ENCODE measurements at regions not wholly inside any gene's neighbourhood (a gene's known extent, or its start where the extent isn't known, plus 50 kb on each side); places are given as distances from the start of the nearest gene placed in this dataset.

DNA sequence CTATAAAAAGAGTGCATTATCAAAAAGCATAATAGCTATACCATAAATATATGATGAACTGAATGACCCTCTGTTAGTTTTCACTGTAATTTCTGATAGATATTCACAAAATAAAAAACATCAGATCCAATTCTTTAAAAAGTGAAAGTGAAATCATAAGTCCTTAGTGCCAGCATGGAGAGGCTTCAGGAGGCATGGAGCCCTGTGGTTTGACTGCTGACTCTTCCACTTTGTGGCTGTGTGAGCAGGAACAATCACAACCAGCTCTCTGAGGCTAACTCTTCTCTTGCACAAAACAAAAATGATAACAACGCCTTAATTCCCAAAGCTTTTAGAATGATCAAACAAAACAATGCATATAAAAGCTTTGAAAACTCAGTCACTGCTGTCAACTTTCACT, 1143.9 kb downstream of the PDHA2 start:
- Histone ChIP-seq H3K27ac (ENCODE audit: low read depth, low read length) (no peak overlapping the region), H4K5ac (ENCODE audit: low read length) (no peak overlapping the region), H3K4ac (ENCODE audit: low read depth, low read length) (no peak overlapping the region), H3K27me3 (ENCODE audit: insufficient read depth, low read length, poor library complexity) (no peaks in the 10 kb centered on the region), H3K4me3 (ENCODE audit: low read length) (no peak overlapping the region), H2BK120ac (ENCODE audit: low read depth, low read length) (no peak overlapping the region), H2BK5ac (ENCODE audit: low read length) (no peak overlapping the region), H3K36me3 (ENCODE audit: control insufficient read depth, insufficient read depth, low read length) (no peaks in the 10 kb centered on the region), H3K56ac (ENCODE audit: low read length) (no peak overlapping the region), H3K9ac (ENCODE audit: low read length) (no peak overlapping the region), H3K79me2 (ENCODE audit: control insufficient read depth, insufficient read depth, low read length) (no peaks in the 10 kb centered on the region), H3K23ac (ENCODE audit: low read length) (no peak overlapping the region), H3K18ac (ENCODE audit: low read length) (no peak overlapping the region), H4K8ac (ENCODE audit: low read depth, low read length) (no peak overlapping the region), H3K4me2 (ENCODE audit: low read length) (no peak overlapping the region), H2BK15ac (replicated peaks; ENCODE audit: low read depth) (no peak overlapping the region), H3K79me1 (ENCODE audit: low read length) (no peaks in the 10 kb centered on the region), H2AK5ac (ENCODE audit: low read length) (no peak overlapping the region), H3K4me1 (ENCODE audit: control insufficient read depth, low read depth, low read length) (no peaks in the 10 kb centered on the region)
- WGBS (ENCODE audit: extremely low coverage, insufficient coverage, low lambda C conversion rate), result no CpG with 5 or more reads among the region's 1 CpG
- DNase-seq, result no peak

DNA sequence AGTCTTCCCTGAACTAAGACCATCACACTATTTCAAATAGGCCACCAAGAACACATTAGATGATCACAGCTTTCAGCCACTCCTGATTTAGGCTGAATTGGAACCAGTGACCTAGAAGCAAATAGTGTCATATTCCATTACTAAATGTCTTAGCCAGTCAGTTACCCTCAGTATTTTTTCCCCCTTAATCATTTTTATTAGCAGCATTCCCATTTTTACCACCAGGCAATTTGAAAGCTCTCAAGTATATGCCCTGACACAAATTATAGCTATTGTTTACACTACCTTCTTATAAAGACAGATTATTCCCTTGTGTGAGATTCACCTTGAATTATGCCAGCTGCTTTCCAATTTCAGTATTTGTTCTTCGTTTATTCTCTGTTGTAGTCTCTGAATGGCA, 1146.9 kb downstream of the PDHA2 start:
- Histone ChIP-seq H3K56ac (ENCODE audit: low read length) (no peak overlapping the region), H3K79me1 (ENCODE audit: low read length) (no peaks in the 10 kb centered on the region), H4K5ac (ENCODE audit: low read length) (no peak overlapping the region), H2BK5ac (ENCODE audit: low read length) (no peak overlapping the region), H3K4me3 (ENCODE audit: low read length) (no peak overlapping the region), H3K27me3 (ENCODE audit: insufficient read depth, low read length, poor library complexity) (no peaks in the 10 kb centered on the region), H2BK120ac (ENCODE audit: low read depth, low read length) (no peak overlapping the region), H3K36me3 (ENCODE audit: control insufficient read depth, insufficient read depth, low read length) (no peaks in the 10 kb centered on the region), H4K8ac (ENCODE audit: low read depth, low read length) (no peak overlapping the region), H3K9ac (ENCODE audit: low read length) (no peak overlapping the region), H3K4me2 (ENCODE audit: low read length) (no peak overlapping the region), H3K4me1 (ENCODE audit: control insufficient read depth, low read depth, low read length) (no peaks in the 10 kb centered on the region), H2BK15ac (replicated peaks; ENCODE audit: low read depth) (no peak overlapping the region), H3K18ac (ENCODE audit: low read length) (no peak overlapping the region), H3K23ac (ENCODE audit: low read length) (no peak overlapping the region), H3K27ac (ENCODE audit: low read depth, low read length) (no peak overlapping the region), H3K79me2 (ENCODE audit: control insufficient read depth, insufficient read depth, low read length) (no peaks in the 10 kb centered on the region), H3K4ac (ENCODE audit: low read depth, low read length) (no peak overlapping the region), H2AK5ac (ENCODE audit: low read length) (no peak overlapping the region)
- no peak for DNase-seq
- WGBS (ENCODE audit: extremely low coverage, insufficient coverage, low lambda C conversion rate), result no CpG with 5 or more reads among the region's 1 CpG

DNA sequence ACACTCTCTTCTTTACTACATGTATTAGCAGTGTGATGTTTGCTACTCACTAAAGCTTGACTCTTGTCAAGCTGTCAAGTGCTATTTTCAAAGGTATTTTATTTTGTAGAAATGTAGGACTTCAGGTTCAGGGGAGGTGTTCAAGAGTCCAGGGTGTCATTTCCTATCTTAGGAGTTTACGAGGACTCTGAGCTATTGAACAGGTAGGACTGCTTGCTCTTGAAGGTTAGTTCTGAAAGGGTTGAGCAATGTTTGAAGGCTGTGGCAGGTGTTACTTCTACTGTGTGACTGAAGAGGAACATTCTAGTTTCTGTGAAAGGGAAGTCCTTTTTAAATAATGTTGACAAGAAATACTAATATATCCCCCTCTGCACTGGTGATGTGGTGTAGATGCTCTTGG, 1151.2 kb downstream of the PDHA2 start:
- DNase-seq, result no peak
- no peak overlapping the region for H3K4me2 ChIP-seq (ENCODE audit: low read length)
- H3K4ac ChIP-seq (ENCODE audit: low read depth, low read length), result no peak overlapping the region
- H2BK15ac ChIP-seq (replicated peaks; ENCODE audit: low read depth), result no peak overlapping the region
- no peaks in the 10 kb centered on the region for H3K36me3 ChIP-seq (ENCODE audit: control insufficient read depth, insufficient read depth, low read length)
- H3K18ac ChIP-seq (ENCODE audit: low read length), result no peak overlapping the region
- no peak overlapping the region for H3K4me3 ChIP-seq (ENCODE audit: low read length)
- H2AK5ac ChIP-seq (ENCODE audit: low read length), result no peak overlapping the region
- WGBS (ENCODE audit: extremely low coverage, insufficient coverage, low lambda C conversion rate), result no CpG with 5 or more reads among the region's 1 CpG
- no peaks in the 10 kb centered on the region for H3K79me2 ChIP-seq (ENCODE audit: control insufficient read depth, insufficient read depth, low read length)
- H3K56ac ChIP-seq (ENCODE audit: low read length), result no peak overlapping the region
- H4K8ac ChIP-seq (ENCODE audit: low read depth, low read length), result no peak overlapping the region
- H3K27me3 ChIP-seq (ENCODE audit: insufficient read depth, low read length, poor library complexity), result no peaks in the 10 kb centered on the region
- H3K27ac ChIP-seq (ENCODE audit: low read depth, low read length), result no peak overlapping the region
- H3K4me1 ChIP-seq (ENCODE audit: control insufficient read depth, low read depth, low read length), result no peaks in the 10 kb centered on the region
- no peak overlapping the region for H4K5ac ChIP-seq (ENCODE audit: low read length)
- H2BK5ac ChIP-seq (ENCODE audit: low read length), result no peak overlapping the region
- H2BK120ac ChIP-seq (ENCODE audit: low read depth, low read length), result no peak overlapping the region
- no peaks in the 10 kb centered on the region for H3K79me1 ChIP-seq (ENCODE audit: low read length)
- no peak overlapping the region for H3K23ac ChIP-seq (ENCODE audit: low read length)
- no peak overlapping the region for H3K9ac ChIP-seq (ENCODE audit: low read length)

DNA sequence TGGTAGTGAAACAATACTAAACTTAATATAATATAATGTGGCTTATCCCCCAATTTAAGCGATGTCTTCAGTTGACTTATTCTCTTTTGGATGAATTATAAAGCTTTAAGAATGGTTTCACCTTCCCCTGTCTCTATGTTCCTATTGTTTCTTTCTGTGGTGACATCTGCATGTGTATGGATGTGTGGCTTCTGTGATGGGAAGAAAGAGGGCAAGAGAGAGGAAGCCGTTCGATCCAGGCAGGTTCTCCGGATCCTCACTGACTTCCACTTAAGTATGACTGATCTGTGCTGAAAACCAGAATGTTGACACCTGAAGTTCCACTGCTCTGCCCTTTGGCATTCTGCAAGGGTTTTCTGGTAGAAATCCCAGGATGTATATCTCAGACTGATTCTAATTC, 1150.8 kb downstream of the STPG2 start:
- H3K36me3 ChIP-seq (ENCODE audit: control insufficient read depth, insufficient read depth, low read length), result no peaks in the 10 kb centered on the region
- no peak for DNase-seq
- no peak overlapping the region for H2AK5ac ChIP-seq (ENCODE audit: low read length)
- no peak overlapping the region for H3K18ac ChIP-seq (ENCODE audit: low read length)
- no peak overlapping the region for H2BK15ac ChIP-seq (replicated peaks; ENCODE audit: low read depth)
- no CpG with 5 or more reads among the region's 4 CpGs for WGBS (ENCODE audit: extremely low coverage, insufficient coverage, low lambda C conversion rate)
- H3K23ac ChIP-seq (ENCODE audit: low read length), result no peak overlapping the region
- no peak overlapping the region for H3K4me2 ChIP-seq (ENCODE audit: low read length)
- H3K4me3 ChIP-seq (ENCODE audit: low read length), result no peak overlapping the region
- no peak overlapping the region for H4K5ac ChIP-seq (ENCODE audit: low read length)
- H4K8ac ChIP-seq (ENCODE audit: low read depth, low read length), result no peak overlapping the region
- H3K27me3 ChIP-seq (ENCODE audit: insufficient read depth, low read length, poor library complexity), result no peaks in the 10 kb centered on the region
- no peaks in the 10 kb centered on the region for H3K79me2 ChIP-seq (ENCODE audit: control insufficient read depth, insufficient read depth, low read length)
- no peak overlapping the region for H2BK5ac ChIP-seq (ENCODE audit: low read length)
- H3K27ac ChIP-seq (ENCODE audit: low read depth, low read length), result no peak overlapping the region
- no peaks in the 10 kb centered on the region for H3K79me1 ChIP-seq (ENCODE audit: low read length)
- H3K9ac ChIP-seq (ENCODE audit: low read length), result no peak overlapping the region
- H3K56ac ChIP-seq (ENCODE audit: low read length), result no peak overlapping the region
- no peaks in the 10 kb centered on the region for H3K4me1 ChIP-seq (ENCODE audit: control insufficient read depth, low read depth, low read length)
- H3K4ac ChIP-seq (ENCODE audit: low read depth, low read length), result no peak overlapping the region
- no peak overlapping the region for H2BK120ac ChIP-seq (ENCODE audit: low read depth, low read length)

DNA sequence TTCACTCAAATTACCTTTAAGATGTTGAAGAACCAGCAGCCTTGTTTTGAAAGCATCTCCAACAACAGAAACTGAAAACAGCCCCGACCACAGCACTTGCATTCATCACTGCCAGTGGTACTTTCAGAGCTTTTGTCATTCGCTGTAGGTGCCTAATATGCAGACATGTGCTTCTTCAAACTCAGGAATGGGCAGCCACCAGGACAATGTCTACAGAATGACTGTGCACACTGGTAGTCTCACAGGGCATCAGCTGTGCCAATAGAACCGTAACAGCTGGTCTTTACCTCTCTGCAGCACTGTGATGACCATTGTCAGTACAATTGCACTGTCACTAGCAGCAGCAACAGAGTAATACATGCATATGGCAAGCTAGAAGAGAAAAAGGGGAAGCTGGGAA, 1149.7 kb downstream of the STPG2 start:
- Histone ChIP-seq H3K4me3 (ENCODE audit: low read length) (no peak overlapping the region), H3K27ac (ENCODE audit: low read depth, low read length) (no peak overlapping the region), H3K79me2 (ENCODE audit: control insufficient read depth, insufficient read depth, low read length) (no peaks in the 10 kb centered on the region), H4K8ac (ENCODE audit: low read depth, low read length) (no peak overlapping the region), H4K5ac (ENCODE audit: low read length) (no peak overlapping the region), H3K56ac (ENCODE audit: low read length) (no peak overlapping the region), H3K4ac (ENCODE audit: low read depth, low read length) (no peak overlapping the region), H3K79me1 (ENCODE audit: low read length) (no peaks in the 10 kb centered on the region), H3K36me3 (ENCODE audit: control insufficient read depth, insufficient read depth, low read length) (no peaks in the 10 kb centered on the region), H3K4me1 (ENCODE audit: control insufficient read depth, low read depth, low read length) (no peaks in the 10 kb centered on the region), H2BK120ac (ENCODE audit: low read depth, low read length) (no peak overlapping the region), H3K23ac (ENCODE audit: low read length) (no peak overlapping the region), H2BK5ac (ENCODE audit: low read length) (no peak overlapping the region), H3K27me3 (ENCODE audit: insufficient read depth, low read length, poor library complexity) (no peaks in the 10 kb centered on the region), H3K9ac (ENCODE audit: low read length) (no peak overlapping the region), H3K4me2 (ENCODE audit: low read length) (no peak overlapping the region), H2AK5ac (ENCODE audit: low read length) (no peak overlapping the region), H3K18ac (ENCODE audit: low read length) (no peak overlapping the region), H2BK15ac (replicated peaks; ENCODE audit: low read depth) (no peak overlapping the region)
- DNase-seq, result no peak
- WGBS (ENCODE audit: extremely low coverage, insufficient coverage, low lambda C conversion rate), result no CpG with 5 or more reads among the region's 3 CpGs

DNA sequence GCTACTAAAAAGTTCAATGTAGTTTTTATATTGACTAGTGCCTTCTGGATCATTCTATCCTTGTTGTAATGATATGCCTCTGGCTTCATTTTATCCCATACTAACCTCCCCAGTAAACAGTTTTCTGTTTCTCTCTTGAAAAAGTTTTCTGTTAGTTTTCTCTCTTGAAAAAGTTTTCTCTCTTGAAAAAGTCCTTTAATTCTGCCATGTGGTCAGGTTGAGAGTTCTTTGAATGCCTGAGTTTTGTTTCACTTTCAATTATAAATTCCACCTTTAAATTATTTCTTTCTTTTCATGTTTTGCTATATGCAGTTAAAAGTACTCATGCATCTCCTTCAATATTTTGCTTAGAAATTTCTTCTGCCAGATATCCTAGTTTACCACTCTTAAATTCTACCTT, 1139.6 kb downstream of the STPG2 start:
- no peaks in the 10 kb centered on the region for H3K4me1 ChIP-seq (ENCODE audit: control insufficient read depth, low read depth, low read length)
- H3K18ac ChIP-seq (ENCODE audit: low read length), result no peak overlapping the region
- H3K4ac ChIP-seq (ENCODE audit: low read depth, low read length), result no peak overlapping the region
- no peaks in the 10 kb centered on the region for H3K36me3 ChIP-seq (ENCODE audit: control insufficient read depth, insufficient read depth, low read length)
- no peak overlapping the region for H4K5ac ChIP-seq (ENCODE audit: low read length)
- H3K79me1 ChIP-seq (ENCODE audit: low read length), result no peaks in the 10 kb centered on the region
- no peaks in the 10 kb centered on the region for H3K27me3 ChIP-seq (ENCODE audit: insufficient read depth, low read length, poor library complexity)
- no peak overlapping the region for H2BK15ac ChIP-seq (replicated peaks; ENCODE audit: low read depth)
- no peak overlapping the region for H3K9ac ChIP-seq (ENCODE audit: low read length)
- H2BK120ac ChIP-seq (ENCODE audit: low read depth, low read length), result no peak overlapping the region
- H2AK5ac ChIP-seq (ENCODE audit: low read length), result no peak overlapping the region
- H2BK5ac ChIP-seq (ENCODE audit: low read length), result no peak overlapping the region
- H3K56ac ChIP-seq (ENCODE audit: low read length), result no peak overlapping the region
- no peak overlapping the region for H3K23ac ChIP-seq (ENCODE audit: low read length)
- H4K8ac ChIP-seq (ENCODE audit: low read depth, low read length), result no peak overlapping the region
- H3K27ac ChIP-seq (ENCODE audit: low read depth, low read length), result no peak overlapping the region
- H3K79me2 ChIP-seq (ENCODE audit: control insufficient read depth, insufficient read depth, low read length), result no peaks in the 10 kb centered on the region
- H3K4me2 ChIP-seq (ENCODE audit: low read length), result no peak overlapping the region
- DNase-seq, result no peak
- no peak overlapping the region for H3K4me3 ChIP-seq (ENCODE audit: low read length)
